ENCODE measurements at regions not wholly inside any gene's neighbourhood (a gene's known extent, or its start where the extent isn't known, plus 50 kb on each side); places are given as distances from the start of the nearest gene placed in this dataset.

- intact Hi-C loops (cut with DNase I; ENCODE audit: low total_unique reads), result no loop called here
- DNase-seq, result no peak
Measured at GRCh38 chr9:126165755-126166154, 160.9 kb upstream of the MVB12B start.

GRCh38 chr9:126166291-126166690 lies 160.3 kb upstream of the MVB12B start:
- Histone ChIP-seq H3K36me3 (no peaks in the 10 kb centered on the region), H3K4me3 (no peak overlapping the region), H3K27me3 (no peaks in the 10 kb centered on the region), H3K9me3 (no peaks in the 10 kb centered on the region), H3K4me1 (no peaks in the 10 kb centered on the region), H3K27ac (no peak overlapping the region)
- in situ Hi-C loops (cut with MboI; ENCODE audit: low pct_ligation_motif_present in 1 of 4, low pct_unique_long_range_greater_than_20kb in 1 of 4, low sequenced_read_pairs in 3 of 4), result no loop called here
- TF ChIP-seq POLR2AphosphoS5 (IDR thresholded peaks at IDR 0.05) (no peak), EP300 (IDR thresholded peaks at IDR 0.05; ENCODE audit: low read depth) (no peak), POLR2A (IDR thresholded peaks at IDR 0.05) (no peak), CTCF (IDR thresholded peaks at IDR 0.05) (no peak)
- intact Hi-C loops (cut with DNase I; ENCODE audit: low total_unique reads), result no loop called here
- WGBS, 2 donors (ENCODE audit: low coverage in 1 of 2), result 77 to 89% methylated on average over 4 to 7 of the region's 7 CpGs
- DNase-seq, result no peak

More at GRCh38 chr9:126165755-126166154, 160.9 kb upstream of the MVB12B start:
- H3K27ac ChIP-seq, result no peak overlapping the region
- no peaks in the 10 kb centered on the region for H3K4me1 ChIP-seq
- TF ChIP-seq POLR2AphosphoS5 (IDR thresholded peaks at IDR 0.05) (no peak), POLR2A (IDR thresholded peaks at IDR 0.05) (no peak), CTCF (IDR thresholded peaks at IDR 0.05) (no peak), EP300 (IDR thresholded peaks at IDR 0.05; ENCODE audit: low read depth) (no peak)
- 97% methylated on average over 8 of the region's 8 CpGs; no CpG with 5 or more reads in 1 of the 2 donors for WGBS, 2 donors (ENCODE audit: low coverage in 1 of 2)
- H3K27me3 ChIP-seq, result no peaks in the 10 kb centered on the region
- in situ Hi-C loops (cut with MboI; ENCODE audit: low pct_ligation_motif_present in 1 of 4, low pct_unique_long_range_greater_than_20kb in 1 of 4, low sequenced_read_pairs in 3 of 4), result no loop called here
- no peak overlapping the region for H3K4me3 ChIP-seq
- H3K36me3 ChIP-seq, result no peaks in the 10 kb centered on the region
- no peaks in the 10 kb centered on the region for H3K9me3 ChIP-seq

- no peak for DNase-seq
- in situ Hi-C loops (cut with MboI; ENCODE audit: low pct_ligation_motif_present in 1 of 4, low pct_unique_long_range_greater_than_20kb in 1 of 4, low sequenced_read_pairs in 3 of 4) (no loop called here), intact Hi-C loops (cut with DNase I; ENCODE audit: low total_unique reads) (no loop called here)
- no peak overlapping the region for H3K27ac ChIP-seq
- H3K36me3 ChIP-seq, result no peaks in the 10 kb centered on the region
- H3K4me3 ChIP-seq, result no peak overlapping the region
- H3K9me3 ChIP-seq, result no peaks in the 10 kb centered on the region
- no peak for TF ChIP-seq EP300 (IDR thresholded peaks at IDR 0.05; ENCODE audit: low read depth)
- no peak for TF ChIP-seq CTCF (IDR thresholded peaks at IDR 0.05)
- WGBS, 2 donors (ENCODE audit: low coverage in 1 of 2), result 89 to 94% methylated on average over 6 of the region's 6 CpGs
- no peaks in the 10 kb centered on the region for H3K4me1 ChIP-seq
- no peaks in the 10 kb centered on the region for H3K27me3 ChIP-seq
Measured at GRCh38 chr9:126166866-126167265, 159.8 kb upstream of the MVB12B start.

- Histone ChIP-seq H3K27me3 (no peaks in the 10 kb centered on the region), H3K9me3 (no peaks in the 10 kb centered on the region), H3K4me1 (no peaks in the 10 kb centered on the region), H3K36me3 (no peaks in the 10 kb centered on the region), H3K27ac (no peak overlapping the region), H3K4me3 (no peak overlapping the region)
- no peak for DNase-seq
- in situ Hi-C loops (cut with MboI; ENCODE audit: low pct_ligation_motif_present in 1 of 4, low pct_unique_long_range_greater_than_20kb in 1 of 4, low sequenced_read_pairs in 3 of 4), result no loop called here
- 56 to 65% methylated on average over 2 to 4 of the region's 4 CpGs for WGBS, 2 donors (ENCODE audit: low coverage in 1 of 2)
- TF ChIP-seq POLR2AphosphoS5 (IDR thresholded peaks at IDR 0.05), result no peak
- intact Hi-C loops (cut with DNase I; ENCODE audit: low total_unique reads), result no loop called here
Measured at GRCh38 chr9:126169736-126170135, 156.9 kb upstream of the MVB12B start.

GRCh38 chr9:126170286-126170823 lies 156.3 kb upstream of the MVB12B start:
- WGBS, 2 donors (ENCODE audit: low coverage in 1 of 2), result 51 to 73% methylated on average over 2 to 6 of the region's 6 CpGs
- intact Hi-C loops (cut with DNase I; ENCODE audit: low total_unique reads) (no loop called here), in situ Hi-C loops (cut with MboI; ENCODE audit: low pct_ligation_motif_present in 1 of 4, low pct_unique_long_range_greater_than_20kb in 1 of 4, low sequenced_read_pairs in 3 of 4) (no loop called here)
- Histone ChIP-seq H3K4me3 (no peak overlapping the region), H3K27ac (no peak overlapping the region), H3K27me3 (no peaks in the 10 kb centered on the region), H3K4me1 (no peaks in the 10 kb centered on the region), H3K9me3 (no peaks in the 10 kb centered on the region), H3K36me3 (no peaks in the 10 kb centered on the region)
- no peak for DNase-seq
- TF ChIP-seq POLR2AphosphoS5 (IDR thresholded peaks at IDR 0.05) (no peak), CTCF (IDR thresholded peaks at IDR 0.05) (no peak), POLR2A (IDR thresholded peaks at IDR 0.05) (no peak), EP300 (IDR thresholded peaks at IDR 0.05; ENCODE audit: low read depth) (no peak)
